Stimulated activated CD8-positive, alpha-beta memory T cell treated with anti-CD3 and anti-CD28 coated beads, Interleukin-15, amount 100 ng/mL, for 4 hours (primary cell): ENCODE measurements at regions not wholly inside any gene's neighbourhood (a gene's known extent, or its start where the extent isn't known, plus 50 kb on each side); places are given as distances from the start of the nearest gene placed in this dataset.

ENCODE experiments used
- DNase-seq, 2 donors: peaks; one replicate each; pipeline ENCODE4 v3.0.0-alpha.2; 2020; ENCODE audit warnings: low read depth in 2 of 2

- no peak for DNase-seq
These were observed 301.0 kb downstream of the NDFIP2 start for GRCh38 chr13:79781829-79782540.

- DNase-seq: no peak
These were observed 299.3 kb downstream of the NDFIP2 start for GRCh38 chr13:79780240-79780639.

- no peak for DNase-seq
These were observed 298.8 kb downstream of the NDFIP2 start for GRCh38 chr13:79779761-79780160.

- no peak for DNase-seq
These were observed 297.9 kb downstream of the NDFIP2 start for GRCh38 chr13:79778741-79779460.

GRCh38 chr13:79777504-79777903 lies 296.5 kb downstream of the NDFIP2 start:
- no peak for DNase-seq

GRCh38 chr13:79776531-79777295 lies 295.8 kb downstream of the NDFIP2 start:
- DNase-seq: no peak

- no peak for DNase-seq
These were observed 294.9 kb downstream of the NDFIP2 start for GRCh38 chr13:79775830-79776229.

GRCh38 chr13:79772811-79773210 lies 291.9 kb downstream of the NDFIP2 start:
- DNase-seq: no peak

- DNase-seq: no peak
These were observed 290.5 kb downstream of the NDFIP2 start for GRCh38 chr13:79771493-79771892.

GRCh38 chr13:79770056-79770455 lies 289.1 kb downstream of the NDFIP2 start:
- DNase-seq: no peak

- no peak for DNase-seq
These were observed 286.2 kb downstream of the NDFIP2 start for GRCh38 chr13:79767126-79767525.

- DNase-seq: no peak
These were observed 284.4 kb downstream of the NDFIP2 start for GRCh38 chr13:79765331-79765730.

GRCh38 chr13:79749984-79750551 lies 269.1 kb downstream of the NDFIP2 start:
- DNase-seq: no peak

- DNase-seq: no peak
These were observed 268.6 kb downstream of the NDFIP2 start for GRCh38 chr13:79749566-79749965.

GRCh38 chr13:79745081-79745480 lies 264.1 kb downstream of the NDFIP2 start:
- no peak for DNase-seq

GRCh38 chr13:79742923-79743322 lies 262.0 kb downstream of the NDFIP2 start:
- no peak for DNase-seq

GRCh38 chr13:79740991-79741390 lies 260.0 kb downstream of the NDFIP2 start:
- no peak for DNase-seq

GRCh38 chr13:79736356-79736755 lies 255.4 kb downstream of the NDFIP2 start:
- DNase-seq: no peak

- no peak for DNase-seq
These were observed 254.3 kb downstream of the NDFIP2 start for GRCh38 chr13:79735228-79735627.

- no peak for DNase-seq
These were observed 246.1 kb downstream of the NDFIP2 start for GRCh38 chr13:79727086-79727485.

GRCh38 chr13:79725841-79726240 lies 244.9 kb downstream of the NDFIP2 start:
- no peak for DNase-seq

GRCh38 chr13:79724348-79725103 lies 243.6 kb downstream of the NDFIP2 start:
- no peak for DNase-seq
